GM12874 (cell line): ENCODE measurements at regions not wholly inside any gene's neighbourhood (a gene's known extent, or its start where the extent isn't known, plus 50 kb on each side); places are given as distances from the start of the nearest gene placed in this dataset.

Experiments used
- CTCF ChIP-seq: IDR thresholded peaks from 2 replicates; pipeline ENCODE4 v1.5.1; 2011; ENCODE audit warnings: low read depth, mild to moderate bottlenecking, control low read depth, low read length, moderate library complexity; ENCODE audit not compliant: insufficient read depth

- TF ChIP-seq CTCF = no peak
Observed at GRCh38 chr11:90500922-90501568, 278.2 kb upstream of the CHORDC1 start.

GRCh38 chr11:90496722-90497121 lies 273.9 kb upstream of the CHORDC1 start:
- TF ChIP-seq CTCF = no peak

- TF ChIP-seq CTCF = no peak
Observed at GRCh38 chr11:90493379-90493778, 270.5 kb upstream of the CHORDC1 start.

- no peak for TF ChIP-seq CTCF
Observed at GRCh38 chr11:90491466-90491865, 268.6 kb upstream of the CHORDC1 start.

- peak; percentile 21; the same call in 1 of the 2 replicates for TF ChIP-seq CTCF
Observed at GRCh38 chr11:90476442-90477007, 253.7 kb upstream of the CHORDC1 start.

- no peak for TF ChIP-seq CTCF
Observed at GRCh38 chr11:90468923-90469322, 246.1 kb upstream of the CHORDC1 start.

- no peak for TF ChIP-seq CTCF
Observed at GRCh38 chr11:90465553-90465952, 242.7 kb upstream of the CHORDC1 start.

GRCh38 chr11:90453525-90453924 lies 230.7 kb upstream of the CHORDC1 start:
- TF ChIP-seq CTCF = no peak
